ENCODE measurements at regions not wholly inside any gene's neighbourhood (a gene's known extent, or its start where the extent isn't known, plus 50 kb on each side); places are given as distances from the start of the nearest gene placed in this dataset.

DNA sequence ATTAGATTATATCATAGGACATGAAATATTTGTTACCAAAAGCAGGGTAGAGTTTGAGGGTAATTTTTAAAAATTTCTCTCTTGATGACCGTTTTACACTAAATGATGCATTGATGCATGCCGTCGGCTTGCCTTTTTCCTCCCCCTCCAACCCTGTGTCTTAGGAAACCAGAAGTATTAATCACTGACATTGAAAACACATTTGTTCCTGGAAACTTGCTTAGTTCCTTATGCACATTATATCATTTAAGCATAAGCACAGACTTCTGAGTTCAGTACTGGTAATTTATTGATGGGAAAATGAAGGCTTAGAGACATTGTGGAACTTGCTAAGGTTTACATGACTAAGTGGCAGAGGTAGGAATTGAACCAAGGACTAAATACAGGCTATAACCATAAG lies 206.3 kb upstream of the SPHKAP start:
- TF ChIP-seq, protein P1, sequence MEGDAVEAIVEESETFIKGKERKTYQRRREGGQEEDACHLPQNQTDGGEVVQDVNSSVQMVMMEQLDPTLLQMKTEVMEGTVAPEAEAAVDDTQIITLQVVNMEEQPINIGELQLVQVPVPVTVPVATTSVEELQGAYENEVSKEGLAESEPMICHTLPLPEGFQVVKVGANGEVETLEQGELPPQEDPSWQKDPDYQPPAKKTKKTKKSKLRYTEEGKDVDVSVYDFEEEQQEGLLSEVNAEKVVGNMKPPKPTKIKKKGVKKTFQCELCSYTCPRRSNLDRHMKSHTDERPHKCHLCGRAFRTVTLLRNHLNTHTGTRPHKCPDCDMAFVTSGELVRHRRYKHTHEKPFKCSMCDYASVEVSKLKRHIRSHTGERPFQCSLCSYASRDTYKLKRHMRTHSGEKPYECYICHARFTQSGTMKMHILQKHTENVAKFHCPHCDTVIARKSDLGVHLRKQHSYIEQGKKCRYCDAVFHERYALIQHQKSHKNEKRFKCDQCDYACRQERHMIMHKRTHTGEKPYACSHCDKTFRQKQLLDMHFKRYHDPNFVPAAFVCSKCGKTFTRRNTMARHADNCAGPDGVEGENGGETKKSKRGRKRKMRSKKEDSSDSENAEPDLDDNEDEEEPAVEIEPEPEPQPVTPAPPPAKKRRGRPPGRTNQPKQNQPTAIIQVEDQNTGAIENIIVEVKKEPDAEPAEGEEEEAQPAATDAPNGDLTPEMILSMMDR (IDR thresholded peaks at IDR 0.05; ENCODE audit: insufficient read depth, low read length, poor library complexity, severe bottlenecking) = no peak
- TF ChIP-seq EZH2phosphoT487 (conservative IDR thresholded peaks at IDR 0.05; ENCODE audit: low read length) = no peak
